Gastroesophageal sphincter (tissue), 4 donors: ENCODE measurements at regions not wholly inside any gene's neighbourhood (a gene's known extent, or its start where the extent isn't known, plus 50 kb on each side); places are given as distances from the start of the nearest gene placed in this dataset.

Source experiments
- ATAC-seq: fragments of 150-250 bp; one replicate; pipeline ENCODE4 v1.9.1; 2016; ENCODE audit warnings: mild to moderate bottlenecking, moderate library complexity
- H3K27ac ChIP-seq, 4 donors: fragments of 200-600 bp; sonication (generic) in 3 of 4; 1 replicate in 3 of 4; 2 replicates in 1 of 4; pipeline ENCODE4 v1.5.1; 2016 to 2019
- H3K27me3 ChIP-seq: fragments of 200-600 bp; sonication (generic); one replicate; pipeline ENCODE4 v1.5.1; 2019
- H3K36me3 ChIP-seq, 2 donors: fragments of 200-600 bp; sonication (generic); one replicate each; pipeline ENCODE4 v1.5.1; 2019; ENCODE audit warnings: control low read depth in 1 of 2
- H3K4me1 ChIP-seq, 3 donors: fragments of 200-600 bp; sonication (generic); 1 replicate in 2 of 3; 2 replicates in 1 of 3; pipeline ENCODE4 v1.5.1; 2016 to 2019; ENCODE audit warnings: control low read depth in 2 of 3
- H3K4me3 ChIP-seq, 2 donors: fragments of 200-600 bp; sonication (generic); one replicate each; pipeline ENCODE4 v1.5.1; 2019; ENCODE audit warnings: mild to moderate bottlenecking in 1 of 2, moderate library complexity in 1 of 2
- H3K9me3 ChIP-seq, 3 donors: fragments of 200-600 bp; sonication (generic); one replicate each; pipeline ENCODE4 v1.5.1; 2017 to 2019; ENCODE audit warnings: control low read depth in 2 of 3
- EP300 ChIP-seq: sonication (generic); formaldehyde crosslinking; IDR thresholded peaks from one replicate; pipeline ENCODE4 v1.6.1; 2017; ENCODE audit warnings: antibody characterized with exemption, mild to moderate bottlenecking
- POLR2A ChIP-seq, 2 donors: fragments of 450-650 bp; IDR thresholded peaks; one replicate each; pipeline ENCODE4 v1.6.1; 2017; ENCODE audit warnings: antibody characterized with exemption in 2 of 2, mild to moderate bottlenecking in 2 of 2, moderate library complexity in 1 of 2
- POLR2AphosphoS5 ChIP-seq: sonication (generic); formaldehyde crosslinking; IDR thresholded peaks from one replicate; pipeline ENCODE4 v1.6.1; 2017; ENCODE audit warnings: antibody characterized with exemption
- WGBS, 2 donors: methylation state at CpG; one replicate each; pipeline ENCODE4 v1.1.5; 2018; ENCODE audit warnings: low coverage in 1 of 2; 5-methylcytosine and 5-hydroxymethylcytosine counted together
- TF ChIP-seq, protein P1 (sequence below), 4 experiments: fragments of 200-600 bp in 2 of 4; fragments of 450-650 bp in 2 of 4; sonication (generic) in 1 of 4; IDR thresholded peaks; one replicate each; pipeline ENCODE4 v1.5.1; 2017 to 2019; ENCODE audit warnings: antibody characterized with exemption in 4 of 4, mild to moderate bottlenecking in 2 of 4, moderate library complexity in 2 of 4

DNA sequence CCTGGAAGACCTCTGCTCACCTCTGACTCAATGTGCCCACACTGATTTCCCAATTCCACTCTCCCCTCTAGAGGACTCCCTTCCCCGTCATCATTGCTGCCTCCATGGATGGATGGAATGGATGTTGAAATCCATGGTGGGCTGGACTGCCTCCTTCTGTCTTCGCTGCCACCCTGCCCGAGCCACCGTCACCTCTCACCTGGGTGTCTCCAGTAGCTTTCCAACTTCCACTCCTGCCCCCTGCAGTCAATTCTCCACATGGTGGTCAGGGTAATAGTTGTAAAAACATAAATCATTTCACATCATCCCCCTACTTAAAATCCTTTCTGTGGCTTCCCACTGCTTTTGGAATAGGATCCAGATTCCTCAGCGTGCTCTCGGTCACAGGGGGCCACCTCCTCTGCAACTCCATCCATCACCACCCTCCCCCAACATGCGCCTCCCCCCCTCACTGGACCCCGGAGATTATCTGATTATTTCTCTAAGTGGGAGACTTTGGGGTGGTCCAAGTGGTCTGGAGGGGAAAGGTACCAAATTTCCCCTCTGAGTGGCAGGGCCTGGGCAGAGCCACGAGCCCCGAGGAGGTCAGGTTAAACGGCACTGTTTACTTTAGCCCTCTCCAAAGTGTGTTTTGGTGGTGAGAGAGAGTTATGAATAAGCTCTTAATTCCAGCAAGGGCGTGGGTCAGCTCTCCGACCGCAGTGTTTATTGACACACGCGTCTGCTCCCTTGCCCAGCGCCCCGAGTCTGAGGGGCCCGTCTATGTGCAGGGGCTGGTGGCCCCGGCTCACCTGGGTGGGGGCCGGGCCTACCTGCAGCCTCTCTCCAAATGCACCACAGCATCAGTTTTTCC lies 313.7 kb downstream of the MN1 start:
- Histone ChIP-seq H3K36me3 (no peaks in the 10 kb centered on the region), H3K4me3 (no peak overlapping the region), H3K4me1 (peaks cover 0 to 13% (median 0%) of the 10 kb centered on the region in 3 donors), H3K27ac (no peak overlapping the region), H3K27me3 (peaks cover 52% of the 10 kb centered on the region), H3K9me3 (peaks cover 0 to 19% (median 0%) of the 10 kb centered on the region in 3 donors)
- peak; percentile 14 for ATAC-seq
- WGBS, 2 donors, result 41 to 50% methylated on average over 5 to 7 of the region's 21 CpGs
- TF ChIP-seq, protein P1, sequence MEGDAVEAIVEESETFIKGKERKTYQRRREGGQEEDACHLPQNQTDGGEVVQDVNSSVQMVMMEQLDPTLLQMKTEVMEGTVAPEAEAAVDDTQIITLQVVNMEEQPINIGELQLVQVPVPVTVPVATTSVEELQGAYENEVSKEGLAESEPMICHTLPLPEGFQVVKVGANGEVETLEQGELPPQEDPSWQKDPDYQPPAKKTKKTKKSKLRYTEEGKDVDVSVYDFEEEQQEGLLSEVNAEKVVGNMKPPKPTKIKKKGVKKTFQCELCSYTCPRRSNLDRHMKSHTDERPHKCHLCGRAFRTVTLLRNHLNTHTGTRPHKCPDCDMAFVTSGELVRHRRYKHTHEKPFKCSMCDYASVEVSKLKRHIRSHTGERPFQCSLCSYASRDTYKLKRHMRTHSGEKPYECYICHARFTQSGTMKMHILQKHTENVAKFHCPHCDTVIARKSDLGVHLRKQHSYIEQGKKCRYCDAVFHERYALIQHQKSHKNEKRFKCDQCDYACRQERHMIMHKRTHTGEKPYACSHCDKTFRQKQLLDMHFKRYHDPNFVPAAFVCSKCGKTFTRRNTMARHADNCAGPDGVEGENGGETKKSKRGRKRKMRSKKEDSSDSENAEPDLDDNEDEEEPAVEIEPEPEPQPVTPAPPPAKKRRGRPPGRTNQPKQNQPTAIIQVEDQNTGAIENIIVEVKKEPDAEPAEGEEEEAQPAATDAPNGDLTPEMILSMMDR (IDR thresholded peaks at IDR 0.05), result no peak
- TF ChIP-seq POLR2A (IDR thresholded peaks at IDR 0.05), result no peak
- no peak for TF ChIP-seq POLR2AphosphoS5
- TF ChIP-seq EP300, result no peak

DNA sequence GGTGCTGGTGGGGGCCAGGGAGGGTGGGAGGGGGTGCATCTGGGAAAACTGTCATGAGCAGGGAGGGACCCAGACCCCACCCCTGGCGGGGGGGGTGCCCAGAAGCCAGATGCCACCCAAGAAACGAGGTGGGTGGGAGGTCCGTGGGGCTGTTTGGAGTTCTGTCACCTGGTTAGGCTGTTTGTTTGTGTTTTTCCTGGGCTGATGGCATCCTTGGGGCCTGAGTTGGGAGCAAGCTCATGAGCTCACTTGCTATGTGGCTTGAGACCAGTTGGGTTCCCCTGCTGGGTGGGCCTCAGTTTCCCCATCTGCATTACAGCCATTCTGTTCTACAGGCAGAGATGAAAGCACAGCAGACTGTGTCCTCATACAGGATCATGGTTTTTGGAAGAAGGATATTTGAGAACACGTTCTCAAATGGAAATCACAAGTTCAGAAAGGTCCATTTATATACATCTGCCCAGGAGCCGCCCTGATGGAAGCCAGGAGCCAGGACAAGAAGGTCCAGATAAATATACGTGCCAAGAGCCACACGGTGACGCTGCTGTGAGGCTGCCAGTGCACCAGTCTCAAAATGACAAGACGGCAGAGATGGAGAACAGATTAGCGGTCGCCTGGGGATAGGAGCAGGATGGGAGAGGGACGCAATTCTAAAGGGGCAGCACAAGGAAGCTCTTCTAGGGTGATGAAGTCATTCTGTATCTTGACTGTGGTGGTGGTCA lies 312.9 kb downstream of the MN1 start:
- H3K4me1 ChIP-seq, result peaks cover 0 to 13% (median 0%) of the 10 kb centered on the region in 3 donors
- ATAC-seq, result no peak
- H3K36me3 ChIP-seq, result no peaks in the 10 kb centered on the region
- H3K9me3 ChIP-seq, result peaks cover 0 to 20% (median 0%) of the 10 kb centered on the region in 3 donors
- TF ChIP-seq, protein P1 (IDR thresholded peaks at IDR 0.05), result no peak
- TF ChIP-seq POLR2A (IDR thresholded peaks at IDR 0.05), result no peak
- no peak for TF ChIP-seq EP300
- no peak for TF ChIP-seq POLR2AphosphoS5
- H3K4me3 ChIP-seq, result no peak overlapping the region
- peaks cover 52% of the 10 kb centered on the region for H3K27me3 ChIP-seq
- no peak overlapping the region for H3K27ac ChIP-seq
- WGBS, 2 donors, result 32 to 44% methylated on average over 6 to 7 of the region's 12 CpGs

DNA sequence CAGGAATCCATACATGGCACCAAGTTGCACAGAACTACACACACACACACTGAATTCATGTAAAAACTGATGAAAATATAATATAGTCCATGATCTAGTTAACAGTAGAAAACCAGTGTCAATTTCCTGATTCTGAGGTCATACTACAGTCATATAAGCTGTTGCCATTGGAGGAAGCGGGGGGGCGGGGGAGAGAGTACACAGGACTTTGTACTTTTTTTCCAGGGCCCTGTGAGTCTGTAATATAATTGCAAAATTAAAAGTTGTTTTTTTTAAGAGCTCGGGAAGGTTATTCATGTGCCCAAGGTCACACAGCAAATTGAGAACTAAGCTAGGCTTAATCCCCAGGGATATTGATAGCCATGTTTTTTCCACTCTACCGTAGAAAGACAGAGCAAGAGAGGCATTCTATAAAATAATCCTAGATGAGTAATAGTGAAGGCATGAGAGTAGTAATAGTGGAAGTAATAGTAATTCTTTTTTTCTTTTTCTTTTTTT lies 312.3 kb downstream of the MN1 start:
- H3K4me1 ChIP-seq, result peaks cover 0 to 13% (median 0%) of the 10 kb centered on the region in 3 donors
- H3K36me3 ChIP-seq, result no peaks in the 10 kb centered on the region
- no peak for ATAC-seq
- WGBS, 2 donors, result 25 to 49% methylated on average over 4 of the region's 4 CpGs
- H3K9me3 ChIP-seq, result peaks cover 0 to 20% (median 0%) of the 10 kb centered on the region in 3 donors
- peaks cover 49% of the 10 kb centered on the region for H3K27me3 ChIP-seq
- H3K4me3 ChIP-seq, result no peak overlapping the region
- no peak overlapping the region for H3K27ac ChIP-seq
- TF ChIP-seq POLR2AphosphoS5, result no peak
- TF ChIP-seq, protein P1 (IDR thresholded peaks at IDR 0.05), result no peak
- TF ChIP-seq POLR2A (IDR thresholded peaks at IDR 0.05), result no peak
- no peak for TF ChIP-seq EP300

DNA sequence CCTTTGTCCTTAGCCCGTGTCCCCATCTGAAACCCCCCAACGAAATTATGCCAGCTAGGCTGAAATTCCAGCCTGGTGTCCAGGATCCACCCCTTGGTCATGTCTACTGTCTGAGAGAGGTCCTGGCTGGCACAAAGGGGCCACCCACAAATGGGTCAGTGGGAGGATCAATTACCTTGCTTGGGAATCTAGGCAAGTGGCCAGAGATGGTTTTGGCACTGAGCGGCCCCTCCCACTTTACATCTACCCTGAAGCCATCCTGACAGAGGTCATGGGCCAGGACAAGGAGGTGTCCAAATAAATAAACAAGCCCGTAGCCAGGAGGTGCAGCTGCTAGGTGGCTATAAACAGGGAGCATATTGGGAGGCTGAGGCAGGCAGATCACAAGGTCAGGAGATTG lies 311.5 kb downstream of the MN1 start:
- Histone ChIP-seq H3K4me1 (peaks cover 0 to 13% (median 0%) of the 10 kb centered on the region in 3 donors), H3K36me3 (no peaks in the 10 kb centered on the region), H3K27me3 (peaks cover 45% of the 10 kb centered on the region), H3K9me3 (peaks cover 0 to 20% (median 0%) of the 10 kb centered on the region in 3 donors), H3K27ac (no peak overlapping the region), H3K4me3 (no peak overlapping the region)
- WGBS, 2 donors, result 100% methylated on average over 1 of the region's 4 CpGs; no CpG with 5 or more reads in 1 of the 2 donors
- no peak for ATAC-seq
- no peak for TF ChIP-seq EP300
- TF ChIP-seq, protein P1 (IDR thresholded peaks at IDR 0.05), result no peak
- no peak for TF ChIP-seq POLR2A (IDR thresholded peaks at IDR 0.05)
